Suppressor macrophage treated with lipopolysaccharide for 1 hour (primary cell): ENCODE measurements at regions not wholly inside any gene's neighbourhood (a gene's known extent, or its start where the extent isn't known, plus 50 kb on each side); places are given as distances from the start of the nearest gene placed in this dataset.
A peak's percentile ranks its signal among the peaks of the same experiment; 100 is the strongest.

Experiments used
- DNase-seq, 3 donors: peaks; one replicate each; pipeline ENCODE4 v3.0.0-alpha.2; 2020 to 2022

DNA sequence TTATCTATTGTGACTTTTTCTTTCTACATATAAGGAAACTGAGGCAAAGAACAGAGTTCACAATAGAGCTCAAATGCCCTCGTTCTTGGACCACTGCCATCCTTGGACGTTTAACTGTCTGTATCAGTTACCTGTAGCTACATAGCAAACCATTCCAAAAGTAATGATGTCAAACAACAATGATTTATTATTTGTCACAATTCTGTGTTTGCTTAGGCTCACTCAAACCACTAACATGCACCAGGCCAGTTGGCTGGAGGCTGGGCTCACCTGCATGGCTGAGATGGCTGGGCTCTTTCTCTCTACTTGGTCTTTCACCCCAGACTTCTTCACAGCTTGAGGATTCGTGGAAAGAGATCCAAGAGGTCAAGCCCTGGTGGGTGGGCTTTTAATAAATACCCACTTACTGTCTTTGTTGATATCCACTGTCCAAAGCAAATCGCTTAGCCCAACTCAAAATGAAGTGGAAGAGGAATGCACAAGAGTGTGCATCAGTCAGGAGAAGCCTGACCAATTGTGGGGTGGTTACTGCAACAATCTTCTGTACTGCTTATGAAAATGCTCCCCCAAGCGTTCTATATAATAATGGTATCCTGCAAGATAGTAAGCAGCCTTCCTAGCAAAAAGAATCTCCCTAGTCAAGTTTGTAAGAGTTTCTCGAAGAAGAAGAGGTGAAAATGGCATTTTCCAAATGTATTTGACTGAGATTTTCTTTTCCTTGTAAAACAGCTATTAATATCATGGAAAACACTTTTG, 163.5 kb upstream of the NT5C1B start:
- DNase-seq = no peak

DNA sequence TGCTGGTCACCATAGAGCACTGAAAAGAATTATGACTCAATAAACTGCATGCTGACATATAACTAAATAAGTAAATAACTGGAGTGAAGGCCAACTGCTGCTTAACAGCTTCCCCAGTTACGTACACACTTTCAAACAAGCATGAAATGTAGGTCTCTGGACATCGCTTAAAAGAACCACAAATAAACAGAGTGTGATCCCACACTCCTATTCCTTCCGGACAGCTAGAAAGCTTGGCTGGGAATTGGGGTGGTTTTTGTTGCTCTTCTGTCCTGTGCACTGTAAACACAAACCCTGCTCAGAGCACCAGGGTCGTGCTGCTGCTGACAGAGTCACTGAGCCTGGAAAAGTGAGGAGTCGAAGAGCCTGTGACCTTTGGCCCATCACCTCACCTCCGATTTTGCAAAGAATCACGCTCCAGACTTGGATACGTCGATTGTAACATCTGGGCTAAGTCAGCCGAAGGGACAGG, 162.7 kb upstream of the NT5C1B start:
- no peak for DNase-seq

- no peak for DNase-seq
Measured at GRCh38 chr2:18750672-18751554, 161.5 kb upstream of the NT5C1B start.

GRCh38 chr2:18749912-18750526, 160.7 kb upstream of the NT5C1B start:
- peak; percentile 47 to 63 (median 54) for DNase-seq

- no peak for DNase-seq
Measured at GRCh38 chr2:18745431-18746272, 156.3 kb upstream of the NT5C1B start.

- no peak for DNase-seq
Measured at GRCh38 chr2:18741895-18742732, 152.7 kb upstream of the NT5C1B start.

DNA sequence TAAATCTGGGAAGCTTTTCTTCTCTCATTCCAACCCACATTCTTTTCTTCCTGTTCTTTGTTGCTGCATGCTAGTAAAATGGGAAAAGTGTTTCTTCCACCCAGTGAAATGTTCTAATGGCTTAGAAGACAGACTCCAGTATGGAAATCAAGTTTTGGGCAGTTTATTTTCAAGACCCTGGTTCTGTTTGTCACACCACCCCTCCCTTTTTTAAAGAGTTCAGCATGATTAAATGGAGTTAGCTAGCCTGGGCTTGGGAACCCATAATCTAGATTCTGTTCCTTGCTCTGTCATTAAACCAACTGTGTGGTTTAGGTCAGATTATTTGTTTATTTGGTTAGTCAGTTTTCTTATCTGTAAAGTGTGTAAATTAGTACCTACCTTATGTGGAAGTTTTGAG, 151.8 kb upstream of the NT5C1B start:
- no peak for DNase-seq

GRCh38 chr2:18740474-18740881, 151.1 kb upstream of the NT5C1B start:
- DNase-seq = no peak

DNA sequence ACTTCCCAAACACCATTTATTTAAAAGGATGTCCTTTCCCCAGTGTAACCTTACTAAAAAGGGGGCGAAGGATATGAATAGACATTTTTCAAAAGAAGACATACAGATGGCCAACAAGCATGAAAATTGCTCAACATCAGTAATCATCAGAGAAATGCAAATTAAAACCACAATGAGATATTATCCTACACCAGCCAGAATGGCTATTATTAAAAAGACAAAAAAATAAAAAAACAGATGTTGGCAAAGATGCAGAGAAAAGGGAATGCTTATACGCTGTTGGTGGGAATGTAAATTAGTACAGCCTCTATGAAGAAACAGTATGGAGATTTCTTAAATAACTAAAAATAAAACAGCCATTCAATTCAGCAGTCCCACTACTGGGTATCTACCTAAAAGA, 142.3 kb upstream of the NT5C1B start:
- no peak for DNase-seq

DNA sequence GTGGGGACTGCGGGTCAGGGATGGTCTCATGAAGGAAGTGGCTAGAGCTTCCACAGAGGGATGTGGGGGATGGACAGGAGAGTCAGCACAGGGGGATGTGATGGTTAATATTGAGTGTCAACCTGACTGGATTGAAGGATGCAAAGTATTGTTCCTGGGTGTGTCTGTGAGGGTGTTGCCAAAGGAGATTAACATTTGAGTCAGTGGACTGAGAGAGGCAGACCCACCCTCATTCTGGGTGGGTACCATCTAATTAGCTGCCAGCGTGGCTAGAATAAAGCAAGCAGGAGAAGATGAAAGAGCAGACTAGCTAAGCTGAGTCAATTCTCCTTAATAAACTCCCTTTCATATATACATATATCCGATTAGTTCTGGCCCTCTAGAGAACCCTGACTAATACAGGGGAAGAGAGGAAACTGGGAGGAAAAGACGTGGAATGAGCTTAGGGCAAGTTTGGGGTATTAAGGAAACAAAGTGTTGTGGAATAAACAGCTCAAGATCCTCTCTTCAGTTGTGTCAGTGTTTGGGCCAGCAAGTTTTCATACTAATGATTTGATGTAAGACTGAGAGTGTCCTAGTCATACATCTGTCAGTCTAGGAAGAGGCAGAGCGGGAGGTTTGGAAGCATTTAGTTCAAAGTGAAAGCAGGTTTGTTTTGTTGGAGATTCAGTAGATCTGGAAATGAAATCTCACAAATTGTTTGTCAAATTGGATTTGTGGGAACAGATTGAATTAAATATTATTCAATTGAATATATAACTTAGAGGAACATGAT, 135.2 kb upstream of the NT5C1B start:
- DNase-seq = no peak

DNA sequence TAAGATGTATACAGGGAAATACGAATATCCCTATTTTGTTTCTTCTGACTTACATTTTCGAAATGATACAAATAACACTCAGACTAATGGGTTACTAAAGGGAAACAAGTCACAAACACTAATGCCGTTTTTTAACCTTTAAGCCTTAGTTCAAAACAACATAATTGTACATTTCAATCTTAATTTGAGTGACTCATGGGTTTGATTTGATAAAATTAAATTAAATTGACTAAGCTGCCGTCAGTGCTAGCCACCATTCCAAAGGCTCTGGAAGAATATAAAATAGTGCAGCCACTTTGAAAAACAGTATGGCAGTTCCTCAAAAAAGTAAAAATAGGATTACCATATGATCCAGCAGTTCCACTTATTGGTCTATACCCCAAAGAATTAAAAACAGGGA, 133.8 kb upstream of the NT5C1B start:
- DNase-seq = no peak

- no peak for DNase-seq
Measured at GRCh38 chr2:18722101-18722500, 132.7 kb upstream of the NT5C1B start.

GRCh38 chr2:18721038-18721922, 131.9 kb upstream of the NT5C1B start:
- DNase-seq = no peak

- no peak for DNase-seq
Measured at GRCh38 chr2:18719978-18720775, 130.8 kb upstream of the NT5C1B start.

DNA sequence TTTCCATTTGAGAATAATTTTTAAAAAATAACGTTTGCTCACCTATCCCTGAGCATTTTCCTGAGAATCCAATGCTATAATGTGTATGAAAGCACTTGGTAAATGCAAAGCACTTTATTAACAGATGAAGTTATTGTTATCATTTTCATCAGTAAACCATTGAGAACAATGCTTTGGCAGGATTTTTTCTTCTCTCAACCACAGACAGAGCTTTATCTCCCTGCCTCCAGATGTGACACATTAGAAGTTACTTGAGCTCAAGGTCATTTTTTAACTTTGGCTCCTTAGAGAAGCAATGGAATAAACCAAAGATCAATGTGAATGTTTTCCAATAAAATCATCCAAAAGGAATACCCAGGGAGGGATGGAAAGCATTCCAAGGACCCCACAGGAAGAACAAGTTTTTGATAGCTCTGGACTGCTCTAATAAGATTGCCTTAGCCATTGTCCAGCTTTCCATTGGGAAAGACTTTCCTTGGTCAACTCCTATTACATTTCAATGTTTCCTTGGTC, 118.9 kb upstream of the NT5C1B start:
- no peak for DNase-seq

GRCh38 chr2:18706001-18706400, 116.6 kb upstream of the NT5C1B start:
- DNase-seq = no peak

DNA sequence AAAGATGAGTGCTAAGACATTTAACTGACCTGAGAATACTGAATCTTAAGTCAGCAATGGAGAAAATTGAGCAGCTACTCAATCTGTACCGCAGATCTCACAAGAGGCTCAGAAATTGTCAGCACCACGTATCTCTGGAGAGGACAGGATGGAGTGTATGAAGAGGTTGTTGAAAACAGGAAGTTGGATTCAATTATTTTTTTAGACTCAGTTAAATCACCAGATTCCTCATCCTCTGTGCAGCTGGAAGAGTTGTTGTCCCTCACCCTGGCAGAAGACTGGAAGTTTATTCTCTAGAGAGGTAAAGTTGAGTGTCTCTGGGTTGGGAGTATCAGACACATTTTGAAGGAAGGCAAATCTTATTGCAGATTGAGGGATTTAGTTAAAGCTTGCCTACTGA, 114.9 kb upstream of the NT5C1B start:
- DNase-seq = no peak

GRCh38 chr2:18703555-18703954, 114.2 kb upstream of the NT5C1B start:
- DNase-seq = no peak

- DNase-seq = no peak
Measured at GRCh38 chr2:18701981-18702380, 112.6 kb upstream of the NT5C1B start.
